Endothelial cell of umbilical vein (primary cell): ENCODE measurements at regions not wholly inside any gene's neighbourhood (a gene's known extent, or its start where the extent isn't known, plus 50 kb on each side); places are given as distances from the start of the nearest gene placed in this dataset.

Experiments
- CTCF ChIP-seq, 2 donors: IDR thresholded peaks; 1 replicate in 1 of 2; 2 replicates in 1 of 2; pipeline ENCODE4 v1.5.1; 2011; ENCODE audit warnings: low read length in 2 of 2, mild to moderate bottlenecking in 2 of 2, moderate library complexity in 2 of 2, control low read depth in 1 of 2, inconsistent platforms in 1 of 2, low read depth in 1 of 2; ENCODE audit not compliant: insufficient read depth in 1 of 2; ENCODE audit errors: extremely low read depth in 1 of 2
- EZH2 ChIP-seq: IDR thresholded peaks from 2 replicates; pipeline ENCODE4 v1.6.1; 2012; ENCODE audit warnings: borderline replicate concordance, low read depth, mild to moderate bottlenecking, moderate library complexity, low read length, inconsistent platforms; ENCODE audit not compliant: severe bottlenecking
- JUN ChIP-seq: IDR thresholded peaks from 2 replicates; pipeline ENCODE4 v1.6.1; 2011; ENCODE audit warnings: borderline replicate concordance, low read depth; ENCODE audit not compliant: insufficient read length, insufficient read depth
- MAX ChIP-seq: IDR thresholded peaks from 2 replicates; pipeline ENCODE4 v1.6.1; 2011; ENCODE audit not compliant: insufficient read depth, insufficient read length
- POLR2A ChIP-seq: IDR thresholded peaks from 2 replicates; pipeline ENCODE4 v1.6.1; 2012; ENCODE audit warnings: low read depth, mild to moderate bottlenecking, control low read depth, low read length
- POLR2AphosphoS5 ChIP-seq: IDR thresholded peaks from 2 replicates; pipeline ENCODE4 v1.6.1; 2012; ENCODE audit warnings: low read depth, mild to moderate bottlenecking, control low read depth, low read length, moderate library complexity; ENCODE audit not compliant: insufficient read depth

- TF ChIP-seq EZH2 (no peak), POLR2A (no peak), POLR2AphosphoS5 (no peak), CTCF (IDR thresholded peaks at IDR 0.05; ENCODE audit: extremely low read depth in 1 of 2, insufficient read depth in 1 of 2, low read depth in 1 of 2, low read length in 2 of 2) (no peak), JUN (no peak), MAX (no peak)
These were observed 366.0 kb downstream of the C16orf95 start for GRCh38 chr16:86951041-86951822.
